SK-N-SH treated with all-trans-retinoic acid at 6 μM for 48 hours (cell line): ENCODE measurements at regions not wholly inside any gene's neighbourhood (a gene's known extent, or its start where the extent isn't known, plus 50 kb on each side); places are given as distances from the start of the nearest gene placed in this dataset.

Experiments
- CREB5 ChIP-seq: fragments of 250-450 bp; sonication (Bioruptor Pico); IDR thresholded peaks from 2 replicates; pipeline ENCODE4 v1.5.1; 2020; ENCODE audit warnings: low read depth, mild to moderate bottlenecking, moderate library complexity
- GLIS3 ChIP-seq: fragments of 250-450 bp; sonication (Bioruptor Pico); IDR thresholded peaks from 2 replicates; pipeline ENCODE4 v1.5.0; 2020; ENCODE audit warnings: mild to moderate bottlenecking, moderate library complexity
- ISL1 ChIP-seq: fragments of 250-450 bp; sonication (Bioruptor Pico); IDR thresholded peaks from 2 replicates; pipeline ENCODE4 v2.1.2; 2022; ENCODE audit warnings: mild to moderate bottlenecking, moderate library complexity
- OSR1 ChIP-seq: fragments of 250-450 bp; sonication (Bioruptor Pico); IDR thresholded peaks from 2 replicates; pipeline ENCODE4 v1.8.0; 2022; ENCODE audit warnings: moderate library complexity, mild to moderate bottlenecking, inconsistent platforms
- PATZ1 ChIP-seq: fragments of 250-450 bp; sonication (Bioruptor Pico); IDR thresholded peaks from 2 replicates; pipeline ENCODE4 v1.8.0; 2020; ENCODE audit warnings: mild to moderate bottlenecking, moderate library complexity, borderline replicate concordance
- SNAI2 ChIP-seq: fragments of 250-450 bp; sonication (Bioruptor Pico); IDR thresholded peaks from 2 replicates; pipeline ENCODE4 v1.5.0; 2020; ENCODE audit warnings: mild to moderate bottlenecking, moderate library complexity
- TOX ChIP-seq: fragments of 250-450 bp; sonication (Bioruptor Pico); IDR thresholded peaks from 2 replicates; pipeline ENCODE4 v1.8.0; 2021; ENCODE audit warnings: mild to moderate bottlenecking, moderate library complexity, borderline replicate concordance
- ZFP30 ChIP-seq: fragments of 450-650 bp; formaldehyde crosslinking; IDR thresholded peaks from 2 replicates; pipeline ENCODE4 v1.5.0; 2022; ENCODE audit warnings: mild to moderate bottlenecking, moderate library complexity
- ZNF8 ChIP-seq: fragments of 450-650 bp; formaldehyde crosslinking; IDR thresholded peaks from 2 replicates; pipeline ENCODE4 v1.5.0; 2020; ENCODE audit warnings: mild to moderate bottlenecking, moderate library complexity

GRCh38 chr12:24591715-24592440, 357.0 kb downstream of the BCAT1 start:
- no peak for TF ChIP-seq ZFP30 (CRISPR knock-in tag)
- TF ChIP-seq CREB5 (CRISPR knock-in tag): no peak
- no peak for TF ChIP-seq GLIS3 (CRISPR knock-in tag)
- TF ChIP-seq PATZ1 (CRISPR knock-in tag): no peak
- TF ChIP-seq ISL1 (CRISPR knock-in tag): no peak
- no peak for TF ChIP-seq OSR1
- TF ChIP-seq TOX (CRISPR knock-in tag): no peak
- TF ChIP-seq ZNF8 (CRISPR knock-in tag): no peak
- TF ChIP-seq SNAI2 (CRISPR knock-in tag): no peak
